Activated naive CD4-positive, alpha-beta T cell treated with anti-CD3 and anti-CD28 coated beads, Interleukin-2, amount 10 ng/mL, durations not matched to agents 7 days and 5 days (primary cell): ENCODE measurements at regions not wholly inside any gene's neighbourhood (a gene's known extent, or its start where the extent isn't known, plus 50 kb on each side); places are given as distances from the start of the nearest gene placed in this dataset.

Source experiments
- CTCF ChIA-PET: fragments of 350-600 bp; sonication (Branson Sonifier 250); formaldehyde crosslinking; loops from one replicate; lab custom pipeline; 2021; ENCODE audit warnings: antibody characterized with exemption; lab: Charles Lee
- DNase-seq: peaks from one replicate; pipeline ENCODE4 v3.0.0-alpha.2; 2020
- H3K27ac Mint-ChIP-seq: one replicate; pipeline ENCODE4 v1.8.0; 2021; ENCODE audit warnings: mild to moderate bottlenecking, moderate library complexity, mixed read lengths
- H3K27me3 Mint-ChIP-seq: one replicate; pipeline ENCODE4 v1.8.0; 2021; ENCODE audit warnings: mild to moderate bottlenecking, mixed read lengths
- H3K36me3 Mint-ChIP-seq: one replicate; pipeline ENCODE4 v1.8.0; 2021; ENCODE audit warnings: mixed read lengths
- H3K4me1 Mint-ChIP-seq: one replicate; pipeline ENCODE4 v1.8.0; 2021; ENCODE audit warnings: mixed read lengths
- H3K4me3 Mint-ChIP-seq: one replicate; pipeline ENCODE4 v1.8.0; 2021; ENCODE audit warnings: mild to moderate bottlenecking, moderate library complexity, mixed read lengths
- H3K9me3 Mint-ChIP-seq: one replicate; pipeline ENCODE4 v1.8.0; 2021; ENCODE audit warnings: mixed read lengths

GRCh38 chr3:70749122-70749521 is 436.7 kb upstream of the MDFIC2 start:
- H3K27me3 Mint-ChIP-seq, result peaks cover 3% of the 10 kb centered on the region
- no peaks in the 10 kb centered on the region for H3K4me1 Mint-ChIP-seq
- H3K4me3 Mint-ChIP-seq, result no peak overlapping the region
- no peaks in the 10 kb centered on the region for H3K9me3 Mint-ChIP-seq
- no peak for DNase-seq
- no peaks in the 10 kb centered on the region for H3K36me3 Mint-ChIP-seq
- no peak overlapping the region for H3K27ac Mint-ChIP-seq
- CTCF ChIA-PET, result no interaction called here

DNA sequence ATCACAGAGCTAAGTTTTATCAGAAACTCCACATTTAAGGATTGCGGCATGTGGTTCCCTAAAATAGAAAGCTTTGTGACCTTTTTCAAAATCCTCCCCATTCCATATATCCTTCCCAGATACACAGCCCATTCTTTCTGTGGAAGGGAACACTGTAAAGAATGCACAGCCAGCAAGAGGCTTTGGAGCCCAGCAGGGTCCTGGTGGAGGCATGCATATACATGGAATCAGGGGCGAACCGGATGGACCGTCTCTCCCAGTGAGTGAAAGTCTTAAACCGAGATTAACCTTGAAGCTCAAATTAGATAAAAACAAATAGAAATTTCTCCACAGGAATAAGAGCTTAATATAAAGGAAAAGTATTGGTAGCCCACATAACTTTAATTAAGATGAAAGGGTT is 436.2 kb upstream of the MDFIC2 start:
- Mint-ChIP-seq H3K4me3 (no peak overlapping the region), H3K9me3 (no peaks in the 10 kb centered on the region)

DNA sequence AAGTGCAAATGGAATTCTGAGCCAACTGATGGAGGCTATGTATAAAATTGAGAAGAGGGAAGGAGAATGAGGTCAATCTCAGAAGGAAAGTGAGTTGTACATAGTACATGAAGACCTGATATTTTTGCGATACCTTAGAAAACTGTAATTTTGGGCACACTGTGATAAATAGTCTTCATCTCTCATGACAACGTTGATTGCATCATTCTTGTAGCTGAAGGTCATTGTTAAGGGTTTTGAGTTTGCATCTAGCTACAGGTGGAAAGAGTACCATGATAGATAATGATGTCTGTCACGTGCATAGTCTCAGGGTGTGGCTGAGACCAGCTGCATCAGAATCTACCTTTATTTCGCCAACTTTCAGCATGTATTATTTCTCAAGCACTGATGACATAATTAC is 435.4 kb upstream of the MDFIC2 start:
- H3K36me3 Mint-ChIP-seq, result no peaks in the 10 kb centered on the region
- H3K9me3 Mint-ChIP-seq, result no peaks in the 10 kb centered on the region
- CTCF ChIA-PET, result no interaction called here
- H3K4me3 Mint-ChIP-seq, result no peak overlapping the region
- peaks cover 3% of the 10 kb centered on the region for H3K27me3 Mint-ChIP-seq
- H3K27ac Mint-ChIP-seq, result no peak overlapping the region
- H3K4me1 Mint-ChIP-seq, result no peaks in the 10 kb centered on the region
- no peak for DNase-seq

More for the DNA sequence above, 436.2 kb upstream of the MDFIC2 start:
- H3K36me3 Mint-ChIP-seq, result no peaks in the 10 kb centered on the region
- CTCF ChIA-PET, result no interaction called here
- H3K27ac Mint-ChIP-seq, result no peak overlapping the region
- peaks cover 3% of the 10 kb centered on the region for H3K27me3 Mint-ChIP-seq
- no peak for DNase-seq
- H3K4me1 Mint-ChIP-seq, result no peaks in the 10 kb centered on the region

GRCh38 chr3:70744536-70744935 is 432.1 kb upstream of the MDFIC2 start:
- CTCF ChIA-PET, result no interaction called here
- H3K27me3 Mint-ChIP-seq, result peaks cover 3% of the 10 kb centered on the region
- H3K27ac Mint-ChIP-seq, result no peak overlapping the region
- H3K36me3 Mint-ChIP-seq, result no peaks in the 10 kb centered on the region
- no peaks in the 10 kb centered on the region for H3K4me1 Mint-ChIP-seq
- no peak overlapping the region for H3K4me3 Mint-ChIP-seq
- H3K9me3 Mint-ChIP-seq, result no peaks in the 10 kb centered on the region
- no peak for DNase-seq

- H3K4me1 Mint-ChIP-seq, result no peaks in the 10 kb centered on the region
- no peak overlapping the region for H3K27ac Mint-ChIP-seq
- no peaks in the 10 kb centered on the region for H3K9me3 Mint-ChIP-seq
- H3K36me3 Mint-ChIP-seq, result no peaks in the 10 kb centered on the region
- CTCF ChIA-PET, result no interaction called here
- no peak for DNase-seq
- H3K4me3 Mint-ChIP-seq, result no peak overlapping the region
- no peaks in the 10 kb centered on the region for H3K27me3 Mint-ChIP-seq
Observed at GRCh38 chr3:70743754-70744153, 431.3 kb upstream of the MDFIC2 start.

DNA sequence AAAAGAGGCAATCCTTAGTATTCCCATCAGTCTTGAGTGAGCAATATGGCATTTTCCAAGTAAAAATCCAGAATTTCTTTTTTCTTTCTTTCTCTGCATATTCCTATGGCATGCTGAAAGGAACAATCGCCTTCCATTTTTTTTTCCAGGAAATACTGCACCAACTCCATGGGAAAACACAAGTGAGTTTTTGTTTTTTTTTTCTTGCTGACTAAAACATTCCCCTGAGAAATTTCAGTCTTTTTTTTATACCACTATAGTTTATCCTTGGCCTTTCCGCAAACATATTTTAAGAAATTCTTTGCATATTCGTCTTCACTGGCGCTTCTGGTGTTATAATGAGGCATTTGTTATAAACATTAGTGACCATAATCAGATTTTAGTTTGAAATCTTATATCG is 429.6 kb upstream of the MDFIC2 start:
- H3K36me3 Mint-ChIP-seq, result no peaks in the 10 kb centered on the region
- no peaks in the 10 kb centered on the region for H3K27me3 Mint-ChIP-seq
- no peak overlapping the region for H3K27ac Mint-ChIP-seq
- DNase-seq, result no peak
- H3K4me1 Mint-ChIP-seq, result no peaks in the 10 kb centered on the region
- CTCF ChIA-PET, result no interaction called here
- no peaks in the 10 kb centered on the region for H3K9me3 Mint-ChIP-seq
- no peak overlapping the region for H3K4me3 Mint-ChIP-seq

- no peaks in the 10 kb centered on the region for H3K36me3 Mint-ChIP-seq
- no peaks in the 10 kb centered on the region for H3K27me3 Mint-ChIP-seq
- H3K4me1 Mint-ChIP-seq, result no peaks in the 10 kb centered on the region
- CTCF ChIA-PET, result interaction anchor here (0.6 to 1.3 kb wide), 2 partner anchors 83 to 859 kb away, joined by 3 read pairs; no protein-coding TSS in a partner anchor
- no peaks in the 10 kb centered on the region for H3K9me3 Mint-ChIP-seq
- H3K27ac Mint-ChIP-seq, result no peak overlapping the region
- DNase-seq, result no peak
- no peak overlapping the region for H3K4me3 Mint-ChIP-seq
Observed at GRCh38 chr3:70740872-70741271, 428.4 kb upstream of the MDFIC2 start.

DNA sequence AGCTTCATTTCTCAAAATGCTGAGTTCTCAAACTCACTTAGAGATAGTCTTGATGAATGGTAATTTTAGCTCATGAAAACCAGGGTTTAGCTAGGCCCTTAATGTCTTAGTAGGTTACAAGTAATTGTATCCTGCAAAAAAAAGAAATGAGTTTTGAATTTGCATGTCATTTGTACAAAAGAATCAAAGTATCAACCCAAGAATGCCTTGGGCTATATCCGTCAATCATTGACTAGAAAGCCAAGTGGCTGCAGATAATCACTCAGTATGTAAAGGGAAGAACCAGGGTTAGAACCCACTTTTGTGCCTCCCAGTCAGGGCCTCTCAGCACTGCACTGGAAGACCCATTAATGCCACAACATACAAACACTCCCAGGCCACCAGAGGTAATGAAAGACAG is 427.6 kb upstream of the MDFIC2 start:
- Mint-ChIP-seq H3K27ac (no peak overlapping the region), H3K27me3 (no peaks in the 10 kb centered on the region), H3K9me3 (no peaks in the 10 kb centered on the region), H3K4me1 (no peaks in the 10 kb centered on the region), H3K36me3 (no peaks in the 10 kb centered on the region), H3K4me3 (no peak overlapping the region)
- DNase-seq, result no peak
- CTCF ChIA-PET, result interaction anchor here (0.6 to 1.3 kb wide), 2 partner anchors 82 to 860 kb away, joined by 3 read pairs; no protein-coding TSS in a partner anchor

DNA sequence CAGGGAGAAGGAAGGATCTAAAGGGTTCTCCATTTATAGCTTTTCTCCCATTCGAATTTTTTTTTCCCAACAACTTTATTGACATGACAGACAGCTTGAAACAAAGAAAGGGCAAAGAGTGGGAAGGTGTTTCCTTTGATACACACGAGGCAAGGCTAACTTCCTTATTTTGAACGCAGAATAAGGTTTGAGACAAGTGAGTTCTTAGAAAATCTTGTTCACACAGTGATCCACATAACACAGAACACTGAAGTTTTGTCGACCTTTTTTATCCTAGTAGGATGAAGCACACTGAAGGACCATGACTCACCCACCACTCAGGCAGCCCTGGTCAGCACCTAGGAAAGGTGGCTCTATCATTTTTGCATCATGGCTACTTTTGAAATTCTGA is 425.8 kb upstream of the MDFIC2 start:
- Mint-ChIP-seq H3K4me3 (no peak overlapping the region), H3K36me3 (no peaks in the 10 kb centered on the region), H3K27ac (no peak overlapping the region), H3K9me3 (no peaks in the 10 kb centered on the region), H3K4me1 (no peaks in the 10 kb centered on the region), H3K27me3 (no peaks in the 10 kb centered on the region)
- DNase-seq, result no peak
- CTCF ChIA-PET, result no interaction called here

- no peak overlapping the region for H3K4me3 Mint-ChIP-seq
- H3K36me3 Mint-ChIP-seq, result no peaks in the 10 kb centered on the region
- H3K9me3 Mint-ChIP-seq, result no peaks in the 10 kb centered on the region
- H3K27me3 Mint-ChIP-seq, result peaks cover under 1% of the 10 kb centered on the region
- no peak overlapping the region for H3K27ac Mint-ChIP-seq
- CTCF ChIA-PET, result no interaction called here
- no peak for DNase-seq
- no peaks in the 10 kb centered on the region for H3K4me1 Mint-ChIP-seq
Observed at GRCh38 chr3:70737666-70738290, 425.3 kb upstream of the MDFIC2 start.

DNA sequence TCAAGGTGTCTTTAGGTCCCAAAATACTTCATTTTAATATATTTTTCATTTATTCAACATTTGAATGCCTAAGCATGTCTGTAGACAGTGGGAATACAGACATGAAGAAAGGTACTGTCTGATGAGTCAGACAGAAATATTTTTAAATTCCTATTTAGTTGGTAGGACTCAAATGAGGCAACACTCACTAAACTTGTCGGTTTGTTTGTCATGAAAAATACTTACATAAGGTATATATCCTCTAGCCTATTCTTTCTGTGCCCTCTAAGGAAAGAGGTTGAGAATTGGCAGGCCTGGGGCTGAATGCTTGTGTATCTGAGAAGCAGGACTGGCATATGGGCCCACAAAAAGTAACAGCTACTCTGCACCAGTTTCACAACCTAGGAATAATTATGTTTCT is 423.6 kb upstream of the MDFIC2 start:
- CTCF ChIA-PET, result no interaction called here
- H3K4me1 Mint-ChIP-seq, result no peaks in the 10 kb centered on the region
- no peak for DNase-seq
- peaks cover 6% of the 10 kb centered on the region for H3K27me3 Mint-ChIP-seq
- H3K27ac Mint-ChIP-seq, result no peak overlapping the region
- no peak overlapping the region for H3K4me3 Mint-ChIP-seq
- no peaks in the 10 kb centered on the region for H3K9me3 Mint-ChIP-seq
- no peaks in the 10 kb centered on the region for H3K36me3 Mint-ChIP-seq

DNA sequence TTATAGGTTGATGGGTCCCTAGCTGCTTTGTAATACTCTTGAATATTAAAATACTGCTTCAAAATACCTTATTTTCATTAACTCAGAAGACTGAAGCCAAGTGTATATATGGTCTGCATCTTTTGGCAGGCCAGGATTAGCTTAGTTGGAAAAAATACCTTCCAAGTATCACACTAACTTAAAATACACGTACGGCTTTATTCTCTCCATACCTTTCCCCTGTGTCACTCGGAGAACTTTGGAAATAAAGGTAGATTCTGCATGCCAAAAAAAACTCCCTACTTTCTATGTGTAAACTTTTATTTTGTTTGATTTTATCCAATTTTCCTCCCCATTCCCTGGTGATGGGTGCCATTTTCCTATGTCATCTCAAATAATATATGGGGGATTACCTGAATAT is 422.3 kb upstream of the MDFIC2 start:
- no peak for DNase-seq
- CTCF ChIA-PET, result no interaction called here
- H3K9me3 Mint-ChIP-seq, result no peaks in the 10 kb centered on the region
- no peak overlapping the region for H3K4me3 Mint-ChIP-seq
- H3K4me1 Mint-ChIP-seq, result no peaks in the 10 kb centered on the region
- H3K27me3 Mint-ChIP-seq, result peaks cover 9% of the 10 kb centered on the region
- no peak overlapping the region for H3K27ac Mint-ChIP-seq
- H3K36me3 Mint-ChIP-seq, result no peaks in the 10 kb centered on the region

DNA sequence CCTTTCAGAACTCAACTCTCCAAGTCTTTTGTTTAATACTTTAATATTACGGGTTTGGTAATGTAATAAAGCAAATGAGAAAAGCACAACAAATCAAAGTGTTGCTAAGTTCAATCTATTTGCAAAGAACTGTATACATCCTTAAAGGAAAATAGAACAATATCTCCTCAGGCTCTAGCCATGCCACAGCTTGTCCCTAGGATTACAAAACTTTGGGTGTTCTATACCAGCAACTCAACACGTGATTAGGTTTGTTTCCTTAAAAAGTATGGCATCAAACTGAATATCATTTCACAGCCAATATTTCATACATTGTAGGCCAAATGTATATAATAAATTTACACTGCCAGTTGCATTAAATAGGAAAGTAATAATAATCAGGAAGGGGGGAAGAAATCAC is 418.6 kb upstream of the MDFIC2 start:
- no peak overlapping the region for H3K27ac Mint-ChIP-seq
- DNase-seq, result no peak
- no peaks in the 10 kb centered on the region for H3K9me3 Mint-ChIP-seq
- H3K4me1 Mint-ChIP-seq, result no peaks in the 10 kb centered on the region
- peaks cover 9% of the 10 kb centered on the region for H3K27me3 Mint-ChIP-seq
- CTCF ChIA-PET, result no interaction called here
- H3K36me3 Mint-ChIP-seq, result no peaks in the 10 kb centered on the region
- no peak overlapping the region for H3K4me3 Mint-ChIP-seq

DNA sequence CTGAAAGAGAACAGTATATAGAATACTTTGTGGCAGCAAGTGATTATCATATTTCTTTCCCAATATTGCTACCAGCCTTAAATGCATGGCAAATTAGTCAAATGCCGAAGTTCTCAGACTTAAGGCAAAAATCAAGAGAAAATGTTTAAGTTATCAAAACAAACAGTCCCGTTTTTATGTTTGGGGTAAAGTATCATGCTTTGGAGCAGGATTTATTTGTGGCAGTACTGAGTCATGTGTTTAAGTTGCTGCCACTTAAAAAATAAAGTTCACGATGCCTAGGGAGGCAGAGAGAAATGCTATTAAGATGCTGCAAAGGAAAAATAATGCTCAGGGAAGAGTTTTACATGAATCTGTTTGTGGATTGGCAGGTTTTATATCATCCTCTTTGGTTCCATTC is 417.4 kb upstream of the MDFIC2 start:
- no peak for DNase-seq
- no peaks in the 10 kb centered on the region for H3K9me3 Mint-ChIP-seq
- H3K27me3 Mint-ChIP-seq, result peaks cover 9% of the 10 kb centered on the region
- CTCF ChIA-PET, result no interaction called here
- H3K4me3 Mint-ChIP-seq, result no peak overlapping the region
- no peaks in the 10 kb centered on the region for H3K4me1 Mint-ChIP-seq
- H3K36me3 Mint-ChIP-seq, result no peaks in the 10 kb centered on the region
- no peak overlapping the region for H3K27ac Mint-ChIP-seq

- H3K4me1 Mint-ChIP-seq, result no peaks in the 10 kb centered on the region
- peaks cover 9% of the 10 kb centered on the region for H3K27me3 Mint-ChIP-seq
- no peaks in the 10 kb centered on the region for H3K9me3 Mint-ChIP-seq
- DNase-seq, result no peak
- H3K4me3 Mint-ChIP-seq, result no peak overlapping the region
- no peak overlapping the region for H3K27ac Mint-ChIP-seq
- H3K36me3 Mint-ChIP-seq, result no peaks in the 10 kb centered on the region
- CTCF ChIA-PET, result no interaction called here
Observed at GRCh38 chr3:70728311-70728710, 415.9 kb upstream of the MDFIC2 start.

DNA sequence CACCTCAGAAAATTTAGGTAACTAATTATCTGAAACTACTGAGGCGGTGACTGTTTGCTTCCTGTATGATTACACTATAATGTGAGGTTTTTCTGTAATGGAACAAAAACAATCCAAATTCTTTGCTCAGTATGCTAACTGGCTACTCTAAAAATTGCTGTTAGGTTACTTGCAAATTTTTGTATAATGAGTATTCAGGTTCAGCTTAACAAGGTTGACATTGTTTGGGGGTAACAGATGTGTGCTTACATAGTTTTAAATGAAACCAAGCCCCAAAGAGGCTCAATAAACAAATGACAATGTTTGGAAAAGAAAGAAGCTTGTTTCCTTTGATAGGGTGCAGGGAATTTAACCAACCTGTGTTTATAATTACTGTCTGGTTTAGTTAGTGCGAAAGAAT is 414.5 kb upstream of the MDFIC2 start:
- H3K36me3 Mint-ChIP-seq, result no peaks in the 10 kb centered on the region
- no peak overlapping the region for H3K4me3 Mint-ChIP-seq
- no peak for DNase-seq
- no peaks in the 10 kb centered on the region for H3K9me3 Mint-ChIP-seq
- CTCF ChIA-PET, result no interaction called here
- no peak overlapping the region for H3K27ac Mint-ChIP-seq
- H3K27me3 Mint-ChIP-seq, result peaks cover 3% of the 10 kb centered on the region
- no peaks in the 10 kb centered on the region for H3K4me1 Mint-ChIP-seq
